Tibial nerve (tissue), 3 donors: ENCODE measurements at regions not wholly inside any gene's neighbourhood (a gene's known extent, or its start where the extent isn't known, plus 50 kb on each side); places are given as distances from the start of the nearest gene placed in this dataset.
"Not testable (repeated sequence)": the region's sequence is repeated elsewhere in the genome, so short reads cannot be mapped to it uniquely, and the experiment has no call there.

Experiments used
- CTCF ChIP-seq, 5 experiments: fragments of 200-600 bp in 3 of 5; fragments of 450-650 bp in 2 of 5; sonication (generic) in 3 of 5; IDR thresholded peaks; one replicate each; pipeline ENCODE4 v1.5.1; 2016 to 2019; ENCODE audit warnings: antibody characterized with exemption in 5 of 5, mild to moderate bottlenecking in 3 of 5, moderate library complexity in 2 of 5
- POLR2A ChIP-seq, 2 donors: fragments of 450-650 bp; IDR thresholded peaks; one replicate each; pipeline ENCODE4 v1.6.1; 2017; ENCODE audit warnings: antibody characterized with exemption in 2 of 2, mild to moderate bottlenecking in 2 of 2, moderate library complexity in 2 of 2

- not testable (repeated sequence) for TF ChIP-seq CTCF, POLR2A (IDR thresholded peaks at IDR 0.05)
These were observed 242.2 kb downstream of the SATB1 start for GRCh38 chr3:18182923-18183322.
